T47D (cell line): ENCODE measurements at regions not wholly inside any gene's neighbourhood (a gene's known extent, or its start where the extent isn't known, plus 50 kb on each side); places are given as distances from the start of the nearest gene placed in this dataset.

ENCODE experiments used
- DNase-seq, 2 experiments: peaks; one replicate each; pipeline versions ENCODE4 v3.0.0 to v3.0.0-alpha.2; 2011 to 2012; ENCODE audit warnings: low read depth in 1 of 2, low spot score in 1 of 2
- JUND ChIP-seq: IDR thresholded peaks from 2 replicates; pipeline ENCODE4 v1.6.1; 2012; ENCODE audit warnings: low read depth
- in situ Hi-C: cut with HindIII; loops from 2 replicates; pipeline ENCODE4 v1.10.0; 2016; ENCODE audit warnings: low sequenced_read_pairs, low pct_unique_long_range_greater_than_20kb

DNA sequence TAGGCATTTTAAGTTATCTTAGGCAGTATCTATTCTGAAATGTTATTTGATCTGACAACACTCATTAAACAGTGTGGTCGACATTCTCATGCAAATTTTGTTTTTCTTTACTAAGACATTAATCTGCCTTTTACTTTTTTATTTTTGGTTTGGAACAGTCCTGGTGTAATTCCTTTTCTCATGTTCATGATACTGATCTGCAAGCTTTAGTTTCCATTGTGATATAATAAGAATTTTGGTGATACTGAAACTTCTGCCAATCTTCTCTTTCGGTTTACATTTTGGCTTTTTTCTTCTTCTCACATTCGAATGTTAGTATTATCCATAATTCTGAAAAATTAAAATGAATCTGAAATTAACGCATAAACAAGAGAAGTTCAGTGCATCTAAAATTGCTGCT lies 281.9 kb upstream of the MTPN start:
- no peak for DNase-seq
- in situ Hi-C loops: no loop called here
- TF ChIP-seq JUND: no peak

DNA sequence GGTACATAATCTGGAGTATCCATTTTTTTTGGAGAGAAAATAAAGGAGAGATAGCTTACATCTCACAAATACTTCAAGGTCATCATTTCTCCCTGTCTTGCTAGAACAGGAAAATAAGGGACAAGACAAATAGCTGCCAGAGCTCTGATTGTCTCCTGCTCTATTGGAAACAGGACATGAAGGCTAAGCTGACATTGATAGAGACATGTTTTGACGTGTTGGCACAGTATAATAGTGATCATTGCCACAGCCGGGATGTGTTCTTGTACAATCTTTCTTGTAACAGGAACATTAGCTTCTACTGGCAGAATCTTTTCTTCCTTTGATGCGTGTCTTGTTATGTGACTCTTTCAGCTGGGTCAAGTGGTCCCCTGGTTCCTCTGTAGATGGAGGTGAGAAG lies 279.3 kb upstream of the MTPN start:
- no peak for TF ChIP-seq JUND
- no peak for DNase-seq
- in situ Hi-C loops: no loop called here

DNA sequence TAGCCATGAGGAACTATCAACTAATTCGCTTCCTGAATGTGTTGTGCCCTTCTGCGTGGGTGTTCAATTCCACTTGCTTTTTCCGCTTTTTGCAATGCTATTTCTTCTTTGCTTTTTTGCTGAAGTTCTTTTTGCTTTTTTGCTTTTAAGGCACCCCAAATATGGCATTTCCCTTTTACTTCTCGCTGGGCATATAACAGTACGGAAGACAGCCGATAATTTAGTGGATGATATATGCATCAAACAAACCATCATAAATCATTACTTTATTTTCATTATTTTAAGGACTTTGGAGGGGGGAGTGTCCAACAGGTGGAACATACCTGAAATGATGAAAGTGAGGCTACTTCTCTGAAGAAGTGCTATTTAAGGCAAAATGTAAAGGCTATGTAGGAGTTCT lies 277.0 kb upstream of the MTPN start:
- TF ChIP-seq JUND: no peak
- no peak for DNase-seq
- in situ Hi-C loops: no loop called here

DNA sequence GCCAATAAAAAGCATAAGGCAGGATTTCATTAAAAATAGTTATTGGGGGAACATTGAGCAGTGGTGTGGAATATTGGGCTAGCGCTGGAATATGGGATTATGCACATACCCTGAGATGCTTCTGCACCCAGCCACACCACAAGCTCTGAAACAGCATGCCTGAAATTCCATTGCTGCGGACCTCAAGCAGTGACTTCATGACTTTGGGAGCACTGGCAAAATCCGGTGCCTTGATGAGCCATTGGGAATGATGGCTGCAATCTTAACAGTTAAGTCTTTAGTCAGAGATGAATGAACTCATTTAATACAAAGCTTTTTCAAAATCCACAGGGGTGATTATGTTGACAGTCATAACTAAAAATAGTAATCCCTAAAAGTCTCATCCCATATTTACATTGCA lies 274.7 kb upstream of the MTPN start:
- in situ Hi-C loops: no loop called here
- no peak for TF ChIP-seq JUND
- DNase-seq: no peak

DNA sequence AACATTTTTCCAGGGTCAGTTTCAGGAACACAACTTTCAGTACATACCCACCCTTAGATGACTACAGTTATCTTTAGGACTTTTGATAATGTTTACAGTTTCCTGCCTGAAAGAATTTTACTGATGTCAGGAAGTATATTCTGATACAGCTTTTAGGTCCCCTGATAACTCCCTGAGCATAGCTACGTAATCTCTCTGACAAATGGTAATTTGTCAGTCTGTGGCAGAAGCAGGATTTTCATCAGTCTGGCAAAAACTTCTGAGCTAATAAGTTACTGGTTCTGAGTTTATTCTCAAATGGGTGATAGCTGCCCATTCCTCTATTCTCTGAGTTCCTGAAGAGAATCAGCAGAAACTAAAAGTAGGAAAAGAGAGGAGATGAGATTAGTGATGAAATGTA lies 270.1 kb upstream of the MTPN start:
- no peak for TF ChIP-seq JUND
- in situ Hi-C loops: no loop called here
- no peak for DNase-seq

DNA sequence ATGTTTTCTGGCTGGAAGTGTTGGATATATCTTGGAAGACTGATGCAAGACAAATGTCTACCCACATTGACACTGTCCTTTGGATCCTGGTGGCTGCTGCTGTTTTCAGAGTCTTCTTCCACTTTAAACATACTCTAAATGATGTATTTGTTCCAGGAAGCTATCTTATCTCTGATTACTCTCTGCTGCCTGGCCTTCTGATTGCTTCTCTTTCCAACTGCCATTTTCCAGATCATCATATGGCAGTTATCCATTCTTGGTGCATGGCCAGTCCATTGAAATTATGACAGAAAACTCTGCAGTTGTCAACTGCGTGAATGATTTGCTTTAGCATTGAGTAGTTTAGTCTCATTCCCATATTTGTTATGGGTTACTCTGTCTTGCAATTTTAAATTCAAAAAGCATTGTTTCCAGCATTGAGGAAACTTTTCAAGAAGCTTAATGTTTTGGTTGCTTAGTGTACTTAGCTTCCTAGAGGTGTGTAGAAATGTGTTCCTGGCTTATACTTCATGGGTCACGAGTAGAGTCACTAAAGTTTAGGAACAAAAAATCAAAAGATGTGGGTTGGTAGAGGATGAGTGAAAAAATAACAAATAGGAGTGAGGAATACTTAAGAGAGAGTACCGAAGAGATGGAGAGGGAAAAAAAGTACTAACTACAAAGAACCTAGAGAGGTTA lies 268.3 kb upstream of the MTPN start:
- no peak for DNase-seq
- in situ Hi-C loops: no loop called here
- TF ChIP-seq JUND: no peak

DNA sequence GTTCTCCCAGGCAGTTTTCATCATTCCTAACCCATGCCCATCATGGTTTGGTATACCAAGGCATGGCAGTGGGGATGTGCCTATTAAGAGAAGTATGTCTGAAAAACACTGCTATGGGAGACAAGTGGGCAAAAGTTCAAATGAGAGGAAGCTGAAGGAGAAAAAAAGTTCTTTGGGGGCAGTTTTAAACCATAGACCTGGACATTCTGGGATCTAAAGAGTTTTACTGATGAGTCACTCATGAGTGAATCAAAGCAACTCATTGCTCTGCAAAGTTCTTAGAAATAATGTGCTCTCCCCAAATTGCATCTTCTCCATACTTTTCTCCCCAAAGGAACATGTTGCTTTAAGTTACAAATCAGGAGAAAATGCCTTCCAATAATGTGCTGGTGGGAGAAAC lies 256.9 kb upstream of the MTPN start:
- in situ Hi-C loops: no loop called here
- TF ChIP-seq JUND: no peak
- DNase-seq: no peak

DNA sequence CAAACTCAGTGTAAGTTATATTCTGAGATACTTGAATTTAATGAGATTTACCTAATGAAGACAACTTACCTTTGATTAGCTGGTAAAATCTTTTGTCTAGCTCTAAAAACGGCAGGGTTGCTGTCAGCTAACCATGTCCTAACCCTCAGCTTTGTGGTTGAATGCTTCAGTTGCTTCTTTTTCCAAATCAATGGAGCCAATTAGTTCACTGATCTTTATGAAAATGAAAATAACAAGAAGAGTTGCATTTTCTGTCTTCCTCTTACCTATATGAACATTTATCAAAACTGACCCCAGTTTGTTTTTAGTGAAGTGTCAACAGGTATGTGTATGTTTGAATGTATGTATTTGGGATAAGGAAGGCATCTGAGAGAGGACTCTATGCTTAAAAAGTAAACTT lies 253.1 kb upstream of the MTPN start:
- TF ChIP-seq JUND: no peak
- in situ Hi-C loops: no loop called here
- no peak for DNase-seq

DNA sequence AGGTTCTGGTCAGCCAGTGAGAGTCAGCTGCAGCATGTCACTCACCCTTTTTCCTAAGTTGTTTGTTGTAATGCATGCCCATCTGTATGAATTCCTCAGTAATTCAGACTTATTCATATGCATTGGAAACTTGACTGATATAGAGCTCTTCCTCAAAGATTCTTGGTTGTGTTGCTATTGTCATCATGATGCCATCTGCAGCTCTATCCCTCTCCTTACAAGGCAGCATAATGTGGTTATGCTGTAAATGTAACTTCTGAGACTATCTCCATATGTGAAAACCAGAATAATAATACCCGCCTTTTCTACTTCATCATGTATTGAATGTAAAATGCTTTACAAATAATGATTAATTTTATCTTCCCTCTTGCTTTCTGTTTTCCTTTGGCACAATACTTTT lies 252.6 kb upstream of the MTPN start:
- in situ Hi-C loops: no loop called here
- DNase-seq: no peak
- no peak for TF ChIP-seq JUND

DNA sequence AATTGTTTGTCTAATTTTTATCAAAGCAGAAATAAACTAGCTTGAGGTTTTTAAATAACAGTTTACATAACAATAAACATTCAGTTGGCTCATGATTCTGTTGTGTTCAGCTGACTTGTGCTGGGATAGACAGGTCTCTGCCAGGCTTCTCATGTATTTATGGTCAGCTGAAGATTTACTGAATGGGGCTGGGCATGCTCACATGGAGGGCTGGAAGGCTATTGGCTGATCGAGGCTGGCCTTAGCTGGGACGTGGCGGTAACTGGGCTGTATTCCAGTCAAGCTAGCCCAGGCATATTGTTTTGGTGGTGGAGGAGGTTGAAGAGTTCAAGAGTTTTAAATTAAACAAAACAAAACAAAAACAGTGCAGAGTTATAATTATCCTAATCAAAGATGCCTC lies 251.0 kb upstream of the MTPN start:
- in situ Hi-C loops: no loop called here
- no peak for TF ChIP-seq JUND

DNA sequence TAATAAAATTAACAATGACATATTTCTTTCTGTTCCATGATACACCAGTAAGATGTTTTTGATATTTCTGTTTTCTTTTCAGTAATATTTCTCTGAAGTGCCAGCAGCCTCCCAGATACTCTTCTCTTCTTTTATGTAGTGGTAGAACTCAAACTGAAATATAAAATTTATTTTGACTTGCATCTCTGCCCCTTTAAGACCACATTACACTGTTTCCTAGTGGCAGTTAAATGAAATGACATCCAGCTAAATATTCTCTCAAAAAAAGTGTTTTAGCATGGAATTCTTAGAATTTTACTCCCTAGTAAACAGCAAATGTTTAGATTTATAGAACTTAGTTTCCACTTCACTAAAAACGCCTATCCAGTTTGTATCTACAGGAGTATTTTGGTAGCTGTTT lies 237.2 kb upstream of the MTPN start:
- DNase-seq: no peak
- in situ Hi-C loops: no loop called here
- TF ChIP-seq JUND: no peak

More for the DNA sequence above, 251.0 kb upstream of the MTPN start:
- DNase-seq: peak in 1 of 2 experiments; percentile 1

DNA sequence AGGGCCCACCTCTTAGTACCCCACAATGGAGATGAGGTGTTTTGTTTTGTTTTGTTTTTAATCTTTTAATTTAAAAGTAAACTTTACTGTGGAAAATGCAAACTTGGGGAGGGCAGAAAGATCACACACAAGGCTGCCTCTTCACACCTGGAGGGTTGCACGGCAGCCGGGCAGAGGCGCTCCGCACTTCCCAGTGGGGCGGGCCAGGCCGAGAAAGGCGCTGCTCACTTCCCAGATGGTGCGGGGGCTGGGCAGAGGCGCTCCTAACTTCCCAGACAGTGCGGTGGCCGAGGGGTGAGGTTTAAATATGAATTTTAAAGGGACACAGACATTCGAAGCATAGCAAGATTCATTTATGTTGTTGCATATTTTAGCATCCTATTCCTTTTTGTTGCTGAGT lies 235.9 kb upstream of the MTPN start:
- DNase-seq: no peak
- no peak for TF ChIP-seq JUND
- in situ Hi-C loops: no loop called here

DNA sequence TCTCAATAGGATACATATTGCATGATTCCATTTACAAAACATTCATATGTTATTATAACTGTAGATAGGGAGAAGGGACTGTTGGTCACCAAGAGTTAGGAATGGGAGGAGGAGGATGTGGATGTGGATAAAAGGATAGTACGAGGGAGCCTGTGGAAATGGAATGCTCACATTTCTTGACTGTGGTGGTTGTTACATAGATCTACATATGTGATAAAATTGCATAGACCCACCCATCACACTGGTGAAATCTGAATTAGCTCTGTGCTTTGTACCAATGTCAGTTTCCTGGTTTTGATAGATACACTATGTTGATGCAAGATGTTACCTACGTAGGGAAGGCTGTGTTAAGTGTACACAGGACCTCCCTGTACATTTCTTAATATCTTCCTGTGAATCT lies 233.5 kb upstream of the MTPN start:
- no peak for DNase-seq
- TF ChIP-seq JUND: no peak
- in situ Hi-C loops: no loop called here

DNA sequence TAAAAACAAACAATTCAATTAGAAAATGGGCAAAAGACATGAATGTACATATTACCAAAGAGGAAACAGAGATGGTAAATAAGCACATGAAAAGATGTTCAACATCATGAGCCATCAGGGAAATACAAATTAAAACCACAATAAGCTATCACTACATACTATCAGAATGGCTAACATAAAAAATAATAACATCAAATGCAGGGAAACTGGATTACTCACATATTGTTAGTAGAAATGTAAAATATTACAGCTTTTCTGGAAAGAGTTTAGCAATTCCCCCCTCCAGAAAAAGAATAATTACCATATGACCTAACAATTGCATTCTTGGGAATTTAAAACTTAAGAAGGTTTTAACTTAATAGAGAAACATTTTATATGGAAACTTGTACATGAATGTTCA lies 232.9 kb upstream of the MTPN start:
- no peak for TF ChIP-seq JUND
- DNase-seq: no peak
- in situ Hi-C loops: no loop called here
